GM11168 (cell line): ENCODE measurements at regions not wholly inside any gene's neighbourhood (a gene's known extent, or its start where the extent isn't known, plus 50 kb on each side); places are given as distances from the start of the nearest gene placed in this dataset.
"Not testable (repeated sequence)": the region's sequence is repeated elsewhere in the genome, so short reads cannot be mapped to it uniquely, and the experiment has no call there.

Experiments used
- in situ Hi-C: fragments of 300-500 bp; cut with MboI; formaldehyde crosslinking; loops from one replicate; pipeline ENCODE4 v1.12.0; 2022; ENCODE audit warnings: low sequenced_read_pairs; ENCODE audit not compliant: unreplicated experiment

- in situ Hi-C loops: no loop called here
These were observed 106.4 kb upstream of the SSTR4 start for GRCh38 chr20:22928679-22929078.

- in situ Hi-C loops: no loop called here
These were observed 105.5 kb upstream of the SSTR4 start for GRCh38 chr20:22929661-22930060.

- in situ Hi-C loops: no loop called here
These were observed 103.2 kb upstream of the SSTR4 start for GRCh38 chr20:22931653-22932608.

- in situ Hi-C loops: no loop called here
These were observed 95.9 kb upstream of the SSTR4 start for GRCh38 chr20:22939181-22939580.

GRCh38 chr20:22940350-22940749 lies 94.8 kb upstream of the SSTR4 start:
- in situ Hi-C loops: no loop called here

- in situ Hi-C loops: no loop called here
These were observed 93.6 kb upstream of the SSTR4 start for GRCh38 chr20:22941550-22941949.

GRCh38 chr20:22942742-22943141 lies 92.4 kb upstream of the SSTR4 start:
- in situ Hi-C loops: no loop called here

- in situ Hi-C loops: no loop called here
These were observed 91.0 kb upstream of the SSTR4 start for GRCh38 chr20:22944062-22944461.

- in situ Hi-C loops: no loop called here
These were observed 90.2 kb upstream of the SSTR4 start for GRCh38 chr20:22944936-22945335.

GRCh38 chr20:22946596-22946995 lies 88.5 kb upstream of the SSTR4 start:
- in situ Hi-C loops: no loop called here

GRCh38 chr20:22949331-22950109 lies 85.6 kb upstream of the SSTR4 start:
- in situ Hi-C loops: no loop called here

GRCh38 chr20:22951966-22952365 lies 83.1 kb upstream of the SSTR4 start:
- in situ Hi-C loops: no loop called here

- in situ Hi-C loops: no loop called here
These were observed 80.5 kb upstream of the SSTR4 start for GRCh38 chr20:22954661-22955060.

GRCh38 chr20:22958390-22958789 lies 76.7 kb upstream of the SSTR4 start:
- in situ Hi-C loops: no loop called here

- in situ Hi-C loops: no loop called here
These were observed 72.3 kb upstream of the SSTR4 start for GRCh38 chr20:22962567-22963439.

- in situ Hi-C loops: no loop called here
These were observed 71.5 kb upstream of the SSTR4 start for GRCh38 chr20:22963581-22963980.

GRCh38 chr20:22966787-22967464 lies 68.2 kb upstream of the SSTR4 start:
- in situ Hi-C loops: no loop called here

- in situ Hi-C loops: not testable (repeated sequence)
These were observed 67.4 kb upstream of the SSTR4 start for GRCh38 chr20:22967706-22968105.

- in situ Hi-C loops: not testable (repeated sequence)
These were observed 66.1 kb upstream of the SSTR4 start for GRCh38 chr20:22969031-22969430.

- in situ Hi-C loops: not testable (repeated sequence)
These were observed 64.0 kb upstream of the SSTR4 start for GRCh38 chr20:22971077-22971476.
